ENCODE measurements at regions not wholly inside any gene's neighbourhood (a gene's known extent, or its start where the extent isn't known, plus 50 kb on each side); places are given as distances from the start of the nearest gene placed in this dataset.

GRCh38 chr15:31433091-31433490 is 106.5 kb downstream of the KLF13 start:
- TF ChIP-seq CTCF (IDR thresholded peaks at IDR 0.05; ENCODE audit: poor library complexity): no peak
- no peak for TF ChIP-seq EZH2 (IDR thresholded peaks at IDR 0.05; ENCODE audit: borderline replicate concordance)

Data from hepatocyte (in vitro differentiated cells).